ENCODE measurements at regions not wholly inside any gene's neighbourhood (a gene's known extent, or its start where the extent isn't known, plus 50 kb on each side); places are given as distances from the start of the nearest gene placed in this dataset.

DNA sequence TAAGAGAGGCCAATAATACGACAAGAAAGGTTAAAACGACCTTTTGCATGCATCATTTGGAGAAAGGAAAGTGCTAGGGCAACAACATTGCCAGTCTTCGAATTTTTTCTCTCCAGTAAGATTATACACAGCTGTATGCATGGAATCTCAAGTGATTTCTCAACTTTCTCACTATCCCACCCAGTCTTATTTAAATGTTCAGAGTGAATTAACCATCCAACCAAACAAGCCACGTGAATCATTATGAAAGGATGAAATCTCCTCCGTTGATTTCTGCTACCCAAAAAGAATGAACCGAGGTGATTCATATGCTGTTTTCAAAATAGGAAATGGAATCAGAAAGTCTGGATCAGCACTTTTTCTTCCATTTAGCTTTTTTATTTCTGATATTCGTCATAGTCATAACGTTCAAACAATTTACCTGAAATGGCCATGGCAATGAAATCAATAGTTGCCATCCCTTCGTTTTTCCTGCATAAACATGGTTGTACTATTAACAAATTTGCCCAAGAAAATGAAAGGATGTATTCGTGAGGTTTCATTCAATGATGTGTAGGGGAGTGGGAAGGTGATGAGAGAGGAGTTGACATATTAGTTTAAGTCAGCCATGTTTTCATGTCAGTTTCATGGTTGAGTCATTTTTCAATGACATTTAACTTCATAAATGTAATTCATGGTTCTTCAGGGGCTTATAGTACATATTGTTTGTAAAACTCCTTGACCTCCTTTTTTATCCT, 170.9 kb upstream of the WWC1 start:
- intact Hi-C loops (cut with micrococcal nuclease) (no loop called here), dilution Hi-C loops (cut with MboI; ENCODE audit: extremely low pct_ligation_motif_present, low sequenced_read_pairs) (no loop called here)
- no peaks in the 10 kb centered on the region for H3K27me3 ChIP-seq (ENCODE audit: control insufficient read depth in 2 of 2, insufficient read depth in 2 of 2, low read length in 2 of 2)
- no peaks in the 10 kb centered on the region for H3K4me1 ChIP-seq (ENCODE audit: control insufficient read depth, extremely low read depth, insufficient read depth, low read length)
- FAIRE-seq (no peak), DNase-seq (ENCODE audit: low read depth, low spot score) (no peak)
- H3K9me3 ChIP-seq (replicated peaks; ENCODE audit: control insufficient read depth, insufficient read depth, low read length): no peaks in the 10 kb centered on the region
- H2AFZ ChIP-seq (ENCODE audit: low read depth, low read length): no peak overlapping the region
- H3K9ac ChIP-seq (replicated peaks; ENCODE audit: extremely low read depth, insufficient read depth, low read length): no peak overlapping the region
- ChIA-PET CTCF (no interaction called here), POLR2A (no interaction called here)
- no TSS peak for BruUV-seq (replicated peaks)
- no peak overlapping the region for H3K27ac ChIP-seq (ENCODE audit: insufficient read depth, low read depth, low read length)
- TF ChIP-seq MYC (IDR thresholded peaks at IDR 0.05; ENCODE audit: low read depth, low read length) (no peak), GATA2 (IDR thresholded peaks at IDR 0.05; ENCODE audit: insufficient read depth, insufficient read length, low read depth, low read length) (no peak), CTCF (IDR thresholded peaks at IDR 0.05; ENCODE audit: extremely low read depth in 1 of 2, insufficient read depth in 1 of 2, low read depth in 1 of 2, low read length in 2 of 2) (no peak), POLR2AphosphoS5 (IDR thresholded peaks at IDR 0.05; ENCODE audit: insufficient read depth, low read depth, low read length) (no peak), FOS (IDR thresholded peaks at IDR 0.05; ENCODE audit: borderline replicate concordance, insufficient read depth, low read length) (no peak), JUN (IDR thresholded peaks at IDR 0.05; ENCODE audit: borderline replicate concordance, insufficient read depth, insufficient read length, low read depth) (no peak), EZH2 (IDR thresholded peaks at IDR 0.05; ENCODE audit: borderline replicate concordance, low read depth, low read length, severe bottlenecking) (no peak), MAX (IDR thresholded peaks at IDR 0.05; ENCODE audit: insufficient read depth, insufficient read length) (no peak), POLR2A (IDR thresholded peaks at IDR 0.05; ENCODE audit: low read depth, low read length) (no peak)
- H3K9me1 ChIP-seq (replicated peaks; ENCODE audit: control insufficient read depth, extremely low read depth, insufficient read depth, low read length): no peaks in the 10 kb centered on the region
- no peaks in the 10 kb centered on the region for H4K20me1 ChIP-seq (replicated peaks; ENCODE audit: control insufficient read depth, extremely low read depth, insufficient read depth, low read length)
- H3K4me3 ChIP-seq (replicated peaks in 1 of 3; ENCODE audit: insufficient read depth in 1 of 3, low read depth in 1 of 3, low read length in 3 of 3): no peak overlapping the region
- no peak overlapping the region for H3K4me2 ChIP-seq (ENCODE audit: insufficient read depth, low read length)
- H3K79me2 ChIP-seq (ENCODE audit: control insufficient read depth, insufficient read depth, low read length): no peaks in the 10 kb centered on the region
- no peaks in the 10 kb centered on the region for H3K36me3 ChIP-seq (ENCODE audit: control insufficient read depth in 2 of 2, extremely low read depth in 1 of 2, insufficient read depth in 2 of 2, low read length in 2 of 2)

Data from endothelial cell of umbilical vein (primary cell).